HEK293 (cell line): ENCODE measurements at regions not wholly inside any gene's neighbourhood (a gene's known extent, or its start where the extent isn't known, plus 50 kb on each side); places are given as distances from the start of the nearest gene placed in this dataset.

Experiments used
- YY1 ChIP-seq: fragments of 450-650 bp; formaldehyde crosslinking; IDR thresholded peaks from 2 replicates; pipeline ENCODE4 v1.5.1; 2018; ENCODE audit warnings: missing biosample characterization, missing genetic modification characterization
- ZNF169 ChIP-seq: fragments of 450-650 bp; formaldehyde crosslinking; IDR thresholded peaks from 2 replicates; pipeline ENCODE4 v1.5.1; 2016; ENCODE audit warnings: missing biosample characterization, missing genetic modification characterization
- TF ChIP-seq, protein P1 (sequence below): fragments of 450-650 bp; formaldehyde crosslinking; IDR thresholded peaks from 2 replicates; pipeline ENCODE4 v1.5.1; 2016; ENCODE audit warnings: missing biosample characterization, missing genetic modification characterization

DNA sequence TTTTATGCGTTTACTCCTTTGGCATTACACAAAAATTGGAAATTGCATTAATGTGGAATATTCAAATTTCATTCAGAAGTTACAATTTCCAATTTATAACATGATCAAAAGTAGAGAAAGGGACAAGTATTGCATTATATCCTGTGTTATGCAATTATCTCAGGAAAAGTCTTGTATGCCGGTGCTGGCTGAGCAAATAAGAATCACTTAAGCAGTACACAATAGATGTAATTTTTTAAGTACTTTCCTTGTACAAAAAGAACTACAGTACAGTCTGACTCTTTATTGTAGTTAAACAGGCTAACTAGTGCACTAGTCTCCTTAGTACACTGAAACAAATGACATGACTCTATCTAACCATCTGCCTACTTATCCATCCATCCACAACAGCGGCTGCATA lies 493.2 kb upstream of the KCNMB2 start:
- TF ChIP-seq YY1 (tag by site-specific recombination) (no peak), ZNF169 (no peak)
- TF ChIP-seq, protein P1, sequence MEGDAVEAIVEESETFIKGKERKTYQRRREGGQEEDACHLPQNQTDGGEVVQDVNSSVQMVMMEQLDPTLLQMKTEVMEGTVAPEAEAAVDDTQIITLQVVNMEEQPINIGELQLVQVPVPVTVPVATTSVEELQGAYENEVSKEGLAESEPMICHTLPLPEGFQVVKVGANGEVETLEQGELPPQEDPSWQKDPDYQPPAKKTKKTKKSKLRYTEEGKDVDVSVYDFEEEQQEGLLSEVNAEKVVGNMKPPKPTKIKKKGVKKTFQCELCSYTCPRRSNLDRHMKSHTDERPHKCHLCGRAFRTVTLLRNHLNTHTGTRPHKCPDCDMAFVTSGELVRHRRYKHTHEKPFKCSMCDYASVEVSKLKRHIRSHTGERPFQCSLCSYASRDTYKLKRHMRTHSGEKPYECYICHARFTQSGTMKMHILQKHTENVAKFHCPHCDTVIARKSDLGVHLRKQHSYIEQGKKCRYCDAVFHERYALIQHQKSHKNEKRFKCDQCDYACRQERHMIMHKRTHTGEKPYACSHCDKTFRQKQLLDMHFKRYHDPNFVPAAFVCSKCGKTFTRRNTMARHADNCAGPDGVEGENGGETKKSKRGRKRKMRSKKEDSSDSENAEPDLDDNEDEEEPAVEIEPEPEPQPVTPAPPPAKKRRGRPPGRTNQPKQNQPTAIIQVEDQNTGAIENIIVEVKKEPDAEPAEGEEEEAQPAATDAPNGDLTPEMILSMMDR: no peak
